Stimulated activated CD4-positive, alpha-beta T cell treated with anti-CD3 and anti-CD28 coated beads, Interleukin-15, amount 100 ng/mL, for 48 hours (primary cell): ENCODE measurements at regions not wholly inside any gene's neighbourhood (a gene's known extent, or its start where the extent isn't known, plus 50 kb on each side); places are given as distances from the start of the nearest gene placed in this dataset.

Experiments
- DNase-seq, 2 donors: peaks; one replicate each; pipeline ENCODE4 v3.0.0-alpha.2; 2020; ENCODE audit warnings: low read depth in 2 of 2

- no peak for DNase-seq
Observed at GRCh38 chr3:5270666-5271371, 83.3 kb downstream of the EDEM1 start.

- DNase-seq: no peak
Observed at GRCh38 chr3:5271372-5271683, 83.8 kb downstream of the EDEM1 start.

- DNase-seq: no peak
Observed at GRCh38 chr3:5272387-5272786, 84.9 kb downstream of the EDEM1 start.

GRCh38 chr3:5274091-5274490 lies 86.6 kb downstream of the EDEM1 start:
- no peak for DNase-seq

GRCh38 chr3:5275529-5275928 lies 88.0 kb downstream of the EDEM1 start:
- DNase-seq: no peak

- DNase-seq: no peak
Observed at GRCh38 chr3:5276934-5277333, 89.4 kb downstream of the EDEM1 start.

- no peak for DNase-seq
Observed at GRCh38 chr3:5277612-5278236, 90.2 kb downstream of the EDEM1 start.

GRCh38 chr3:5278666-5279065 lies 91.2 kb downstream of the EDEM1 start:
- DNase-seq: no peak

GRCh38 chr3:5282703-5283102 lies 95.2 kb downstream of the EDEM1 start:
- DNase-seq: no peak

GRCh38 chr3:5285439-5285838 lies 97.9 kb downstream of the EDEM1 start:
- no peak for DNase-seq

GRCh38 chr3:5290915-5291314 lies 103.4 kb downstream of the EDEM1 start:
- no peak for DNase-seq

- no peak for DNase-seq
Observed at GRCh38 chr3:5292512-5292911, 105.0 kb downstream of the EDEM1 start.

GRCh38 chr3:5293207-5293606 lies 105.7 kb downstream of the EDEM1 start:
- no peak for DNase-seq

- DNase-seq: no peak
Observed at GRCh38 chr3:5294356-5294755, 106.8 kb downstream of the EDEM1 start.

- no peak for DNase-seq
Observed at GRCh38 chr3:5295191-5295690, 107.7 kb downstream of the EDEM1 start.

- no peak for DNase-seq
Observed at GRCh38 chr3:5296362-5296761, 108.9 kb downstream of the EDEM1 start.

- no peak for DNase-seq
Observed at GRCh38 chr3:5297895-5298294, 110.4 kb downstream of the EDEM1 start.

GRCh38 chr3:5298453-5298852 lies 110.9 kb downstream of the EDEM1 start:
- DNase-seq: no peak

- DNase-seq: no peak
Observed at GRCh38 chr3:5299161-5299560, 111.7 kb downstream of the EDEM1 start.

GRCh38 chr3:5300638-5301037 lies 113.1 kb downstream of the EDEM1 start:
- DNase-seq: no peak

- no peak for DNase-seq
Observed at GRCh38 chr3:5301651-5302297, 114.3 kb downstream of the EDEM1 start.

GRCh38 chr3:5302661-5303060 lies 115.2 kb downstream of the EDEM1 start:
- no peak for DNase-seq

- no peak for DNase-seq
Observed at GRCh38 chr3:5304188-5304587, 116.7 kb downstream of the EDEM1 start.
